HG02678 (cell line): ENCODE measurements at regions not wholly inside any gene's neighbourhood (a gene's known extent, or its start where the extent isn't known, plus 50 kb on each side); places are given as distances from the start of the nearest gene placed in this dataset.
"Not testable (repeated sequence)": the region's sequence is repeated elsewhere in the genome, so short reads cannot be mapped to it uniquely, and the experiment has no call there.

ENCODE experiments used
- ATAC-seq: cut with Tn5 transposase; IDR thresholded peaks from one replicate; pipeline ENCODE4 v1.9.1; 2021; ENCODE audit warnings: mild to moderate bottlenecking, moderate library complexity; ENCODE audit not compliant: unreplicated experiment

DNA sequence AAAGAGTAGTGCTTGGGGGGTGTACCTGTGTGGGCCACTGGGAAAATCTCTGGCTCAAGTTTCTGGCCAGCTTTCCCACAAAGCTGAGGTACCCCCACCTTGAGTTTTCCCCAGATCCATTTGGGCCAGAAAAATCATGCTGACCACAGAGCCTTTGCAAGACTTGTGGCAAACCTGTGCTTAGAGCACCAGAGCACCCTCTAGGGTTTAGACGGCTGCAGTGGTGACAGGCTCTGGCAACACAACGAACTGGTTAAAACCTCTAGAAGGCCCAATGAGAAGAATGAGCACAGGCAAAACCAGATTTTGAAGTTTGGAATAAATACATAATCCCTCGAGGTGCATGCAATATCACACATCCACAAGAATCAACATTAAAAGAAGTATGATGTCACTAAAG, 290.7 kb upstream of the FOLH1 start:
- ATAC-seq, result no peak

DNA sequence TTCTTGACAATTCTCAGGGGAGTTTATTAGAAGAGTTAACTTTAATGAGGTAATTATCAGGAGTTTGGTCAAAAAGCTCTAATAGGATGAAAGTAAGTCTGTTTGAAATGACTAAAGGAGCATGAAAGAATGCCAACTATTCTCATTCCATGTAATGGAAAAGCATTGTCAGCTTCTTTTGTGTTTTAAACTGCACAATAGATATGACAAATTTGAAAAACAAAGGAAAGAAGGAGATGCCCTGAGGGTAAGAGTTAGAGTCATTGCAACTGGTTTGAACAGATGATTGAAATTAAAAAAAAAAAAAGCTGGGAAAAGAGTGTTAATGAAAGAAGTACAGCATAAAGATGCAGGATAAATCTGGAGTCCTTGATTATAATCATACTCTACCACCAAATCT, 296.8 kb upstream of the FOLH1 start:
- no peak for ATAC-seq

DNA sequence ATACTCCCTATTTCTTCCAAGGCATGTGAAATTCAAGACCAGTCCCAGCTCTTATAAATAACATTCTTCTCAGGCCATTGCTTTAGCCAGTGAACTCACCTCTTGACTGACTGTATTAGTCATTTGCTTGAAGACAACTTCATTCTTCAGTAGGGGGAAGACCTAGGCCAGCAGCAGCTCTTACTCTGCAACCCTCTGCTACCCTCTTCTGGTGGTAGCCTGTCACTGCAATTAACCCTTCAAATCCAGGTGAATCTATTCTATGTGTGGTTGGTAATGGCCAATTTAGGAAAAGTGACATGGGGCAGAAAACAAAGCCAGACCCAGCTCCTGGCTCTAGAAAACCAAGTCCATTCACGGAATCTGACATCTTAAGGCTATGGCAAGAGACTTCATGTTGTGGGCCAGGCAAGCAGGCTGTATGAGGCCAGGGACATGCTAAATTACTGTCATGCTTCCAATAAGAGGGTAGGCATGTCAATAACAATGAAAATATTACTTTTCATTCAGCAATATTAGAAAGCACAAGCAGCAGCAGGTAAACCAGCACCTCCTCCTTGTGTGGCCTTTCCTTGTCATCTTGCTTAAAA, 317.9 kb upstream of the FOLH1 start:
- ATAC-seq, result peak; percentile 87

DNA sequence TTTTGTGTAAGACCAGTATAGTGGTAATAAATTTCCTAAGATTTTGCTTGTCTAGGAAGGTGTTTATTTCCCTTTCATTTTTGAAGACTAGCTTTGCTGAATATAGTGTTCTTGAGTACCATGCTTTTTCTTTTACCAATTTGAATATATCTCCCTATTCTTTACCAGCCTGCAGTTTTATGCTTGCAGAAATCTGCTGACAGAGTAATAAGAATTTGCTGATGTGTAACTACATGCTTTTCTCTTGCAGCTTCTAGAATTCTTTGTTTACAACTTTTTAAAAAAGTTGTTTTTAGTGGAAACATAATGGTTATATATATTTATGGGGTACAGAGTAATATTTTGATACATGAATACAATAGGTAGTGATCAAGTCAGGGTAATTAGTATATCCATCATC, 324.8 kb upstream of the FOLH1 start:
- ATAC-seq, result no peak

- not testable (repeated sequence) for ATAC-seq
Observed at GRCh38 chr11:49538927-49539326, 330.5 kb upstream of the FOLH1 start.

GRCh38 chr11:49558261-49558847, 350.0 kb upstream of the FOLH1 start:
- ATAC-seq, result not testable (repeated sequence)

- not testable (repeated sequence) for ATAC-seq
Observed at GRCh38 chr11:49560593-49560992, 352.2 kb upstream of the FOLH1 start.

DNA sequence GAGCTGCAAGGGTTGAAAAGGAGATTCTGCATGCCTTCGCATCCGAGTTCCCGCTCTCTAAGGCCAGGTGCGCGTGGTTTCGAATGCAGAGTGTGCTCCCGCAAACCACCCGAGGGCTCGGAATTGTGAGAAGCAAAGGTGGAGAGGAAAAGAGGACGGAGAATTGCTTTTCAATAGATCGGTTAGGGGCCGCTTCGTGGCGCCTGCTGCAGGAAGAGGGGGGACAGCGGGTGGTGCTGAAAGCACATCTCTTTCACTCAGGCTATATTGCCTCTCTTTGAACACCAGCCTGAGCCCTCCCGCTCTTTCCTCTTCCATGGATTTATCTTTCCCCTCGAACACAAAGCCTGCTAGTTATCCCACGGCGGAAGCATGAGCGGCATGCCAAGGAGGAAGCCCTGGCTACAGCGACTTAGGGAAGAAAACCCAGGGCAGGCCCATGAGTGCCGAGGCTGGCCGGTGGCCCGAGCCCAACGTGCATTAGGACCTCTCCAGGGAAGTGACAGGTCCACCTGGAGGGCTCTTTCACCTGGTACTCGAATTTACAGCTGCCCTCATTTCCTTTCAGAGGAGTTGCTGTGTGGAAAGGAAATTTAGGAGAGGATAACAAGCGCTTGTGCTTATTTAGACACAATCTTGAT, 353.0 kb upstream of the FOLH1 start:
- not testable (repeated sequence) for ATAC-seq

GRCh38 chr11:49562262-49562661, 353.9 kb upstream of the FOLH1 start:
- not testable (repeated sequence) for ATAC-seq

- ATAC-seq, result not testable (repeated sequence)
Observed at GRCh38 chr11:49579492-49579891, 371.1 kb upstream of the FOLH1 start.

DNA sequence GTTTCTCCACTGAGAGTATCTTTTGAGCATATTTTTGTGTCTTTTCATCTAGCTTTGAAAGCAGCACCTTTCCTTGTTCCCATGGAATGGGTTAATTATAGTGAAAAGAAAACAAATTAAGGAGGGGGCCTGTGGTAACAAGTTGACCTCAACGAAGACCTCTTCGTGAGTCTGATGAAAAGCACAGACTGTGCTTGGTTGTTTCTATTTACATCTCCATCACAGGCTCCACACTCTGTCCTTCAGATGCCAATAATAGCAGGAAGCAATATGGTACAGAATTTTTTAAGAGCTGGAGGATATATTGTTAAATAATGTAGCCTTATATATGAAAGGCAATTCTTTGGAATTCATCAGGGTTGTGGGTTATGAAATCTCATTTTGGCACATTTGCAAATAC, 366.7 kb upstream of the OR4C13 start:
- ATAC-seq, result not testable (repeated sequence)

DNA sequence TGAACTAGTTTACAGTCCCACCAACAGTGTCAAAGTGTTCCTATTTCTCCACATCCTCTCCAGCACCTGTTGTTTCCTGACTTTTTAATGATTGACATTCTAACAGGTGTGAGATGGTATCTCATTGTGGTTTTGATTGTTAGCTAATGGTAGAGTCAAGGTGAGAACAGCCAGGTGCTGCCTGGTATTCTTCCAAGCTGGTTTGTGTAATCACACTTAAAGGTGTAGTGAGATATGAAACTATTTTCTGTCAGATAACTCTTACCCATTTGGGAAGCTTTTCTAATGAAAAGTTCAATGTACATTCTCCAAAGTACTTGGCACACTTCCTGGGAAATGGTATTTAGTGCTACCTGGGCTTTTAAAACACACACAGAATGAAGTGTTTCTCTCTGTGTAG, 343.3 kb upstream of the OR4C13 start:
- ATAC-seq, result not testable (repeated sequence)

DNA sequence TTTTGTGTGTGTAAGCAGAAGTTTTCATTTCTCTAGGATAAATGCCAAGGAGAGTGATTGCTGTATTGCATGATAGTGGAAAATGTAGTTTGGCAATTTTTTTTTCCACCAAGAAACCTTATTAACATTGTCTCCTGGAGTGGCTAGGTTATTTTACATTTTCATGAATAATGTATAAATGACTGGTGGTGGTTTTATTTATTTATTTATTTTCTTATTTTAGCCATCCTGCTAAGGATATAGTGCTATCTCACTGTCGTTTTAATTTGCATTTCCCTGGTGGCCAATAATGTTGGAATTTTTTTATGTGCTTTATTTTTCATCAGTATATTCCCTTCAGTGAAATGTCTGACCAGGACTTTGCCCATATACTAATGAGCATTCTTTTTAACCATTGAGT, 328.3 kb upstream of the OR4C13 start:
- not testable (repeated sequence) for ATAC-seq

- ATAC-seq, result not testable (repeated sequence)
Observed at GRCh38 chr11:49670705-49671104, 281.5 kb upstream of the OR4C13 start.

GRCh38 chr11:49702121-49702520, 250.1 kb upstream of the OR4C13 start:
- ATAC-seq, result not testable (repeated sequence)

GRCh38 chr11:49750447-49750846, 201.7 kb upstream of the OR4C13 start:
- ATAC-seq, result not testable (repeated sequence)

DNA sequence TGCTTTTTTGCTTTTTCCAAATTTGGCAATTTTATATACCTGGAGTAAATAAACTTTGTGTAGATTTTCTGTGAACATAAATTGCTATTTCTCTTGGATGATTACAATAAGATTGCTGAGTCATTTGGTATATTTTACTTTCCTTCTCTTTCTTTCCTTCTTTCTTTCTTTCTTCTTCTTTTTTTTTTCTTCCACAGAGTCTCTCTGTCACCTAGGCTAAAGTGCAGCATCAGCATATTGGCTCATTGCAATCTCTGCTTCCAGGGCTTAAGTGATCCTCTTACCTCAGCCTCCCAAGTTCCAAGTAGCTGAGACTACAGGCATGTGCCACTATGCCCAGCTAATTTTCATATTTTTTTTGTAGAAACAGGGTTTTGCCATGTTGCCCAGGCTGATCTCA, 201.2 kb upstream of the OR4C13 start:
- ATAC-seq, result not testable (repeated sequence)

GRCh38 chr11:49780791-49781190, 171.4 kb upstream of the OR4C13 start:
- ATAC-seq, result not testable (repeated sequence)

DNA sequence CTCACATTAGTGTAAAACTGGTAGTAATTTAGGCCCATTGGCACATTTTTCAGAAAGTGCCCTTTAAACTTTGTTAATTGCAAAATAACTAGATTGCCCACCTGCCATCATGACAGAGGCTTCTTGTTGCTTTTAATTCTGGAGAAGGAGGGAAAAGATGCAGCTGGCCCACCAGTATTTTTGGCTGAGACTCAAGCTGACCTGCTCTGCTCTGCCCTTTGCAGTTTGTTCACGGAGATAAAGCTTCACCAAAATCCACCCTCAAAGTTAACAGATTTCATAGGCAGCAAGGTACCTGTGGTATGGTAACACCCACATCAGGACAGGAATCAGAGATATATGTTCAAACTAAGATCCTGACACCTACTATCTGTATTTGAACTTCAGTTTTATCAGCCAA, 170.2 kb upstream of the OR4C13 start:
- ATAC-seq, result not testable (repeated sequence)

GRCh38 chr11:49783841-49784240, 168.3 kb upstream of the OR4C13 start:
- ATAC-seq, result not testable (repeated sequence)

DNA sequence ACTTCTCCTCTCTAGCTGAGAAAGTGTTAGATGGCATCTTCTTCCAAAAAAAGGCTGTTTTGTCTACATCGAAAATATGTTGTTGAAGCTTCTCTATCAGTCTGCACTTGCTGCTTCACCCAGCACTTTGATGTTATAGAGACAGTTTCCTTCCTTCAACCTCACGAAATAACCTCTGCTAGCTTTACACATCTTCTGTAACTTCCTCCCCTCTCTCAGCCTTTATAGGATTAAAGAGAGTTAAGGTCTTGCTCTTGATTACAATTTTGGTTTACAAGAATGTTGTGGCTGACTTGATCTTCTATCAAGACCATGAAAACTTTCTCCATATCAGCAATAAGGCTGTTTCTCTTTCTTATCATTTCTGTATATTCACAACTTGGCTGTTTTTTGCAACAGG, 162.4 kb upstream of the OR4C13 start:
- ATAC-seq, result not testable (repeated sequence)

DNA sequence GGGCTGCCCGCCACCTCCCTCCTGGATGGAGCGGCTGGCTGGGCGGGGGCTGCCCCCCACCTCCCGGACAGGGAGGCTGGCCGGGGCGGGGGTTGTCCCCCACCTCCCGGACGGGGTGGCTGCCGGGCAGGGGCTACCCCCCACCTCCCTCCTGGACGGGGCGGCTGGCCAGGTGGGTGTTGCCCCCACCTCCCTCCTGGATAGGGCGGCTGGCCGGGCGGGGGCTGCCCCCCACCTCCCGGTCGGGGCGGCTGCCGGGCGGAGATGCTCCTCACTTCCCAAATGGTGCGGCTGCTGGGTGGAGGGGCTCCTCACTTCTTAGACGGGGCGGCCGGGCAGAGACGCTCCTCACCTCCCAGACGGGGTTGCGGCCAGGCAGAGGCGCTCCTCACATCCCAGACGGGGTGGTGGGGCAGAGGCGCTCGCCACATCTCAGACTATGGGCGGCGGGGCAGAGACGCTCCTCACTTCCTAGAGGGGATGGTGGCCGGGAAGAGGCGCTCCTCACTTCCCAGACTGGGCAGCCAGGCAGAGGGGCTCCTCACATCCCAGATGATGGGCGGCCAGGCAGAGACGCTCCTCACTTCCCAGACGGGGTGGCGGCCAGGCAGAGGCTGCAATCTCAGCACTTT, 153.9 kb upstream of the OR4C13 start:
- not testable (repeated sequence) for ATAC-seq
